ENCODE measurements at regions not wholly inside any gene's neighbourhood (a gene's known extent, or its start where the extent isn't known, plus 50 kb on each side); places are given as distances from the start of the nearest gene placed in this dataset.

DNA sequence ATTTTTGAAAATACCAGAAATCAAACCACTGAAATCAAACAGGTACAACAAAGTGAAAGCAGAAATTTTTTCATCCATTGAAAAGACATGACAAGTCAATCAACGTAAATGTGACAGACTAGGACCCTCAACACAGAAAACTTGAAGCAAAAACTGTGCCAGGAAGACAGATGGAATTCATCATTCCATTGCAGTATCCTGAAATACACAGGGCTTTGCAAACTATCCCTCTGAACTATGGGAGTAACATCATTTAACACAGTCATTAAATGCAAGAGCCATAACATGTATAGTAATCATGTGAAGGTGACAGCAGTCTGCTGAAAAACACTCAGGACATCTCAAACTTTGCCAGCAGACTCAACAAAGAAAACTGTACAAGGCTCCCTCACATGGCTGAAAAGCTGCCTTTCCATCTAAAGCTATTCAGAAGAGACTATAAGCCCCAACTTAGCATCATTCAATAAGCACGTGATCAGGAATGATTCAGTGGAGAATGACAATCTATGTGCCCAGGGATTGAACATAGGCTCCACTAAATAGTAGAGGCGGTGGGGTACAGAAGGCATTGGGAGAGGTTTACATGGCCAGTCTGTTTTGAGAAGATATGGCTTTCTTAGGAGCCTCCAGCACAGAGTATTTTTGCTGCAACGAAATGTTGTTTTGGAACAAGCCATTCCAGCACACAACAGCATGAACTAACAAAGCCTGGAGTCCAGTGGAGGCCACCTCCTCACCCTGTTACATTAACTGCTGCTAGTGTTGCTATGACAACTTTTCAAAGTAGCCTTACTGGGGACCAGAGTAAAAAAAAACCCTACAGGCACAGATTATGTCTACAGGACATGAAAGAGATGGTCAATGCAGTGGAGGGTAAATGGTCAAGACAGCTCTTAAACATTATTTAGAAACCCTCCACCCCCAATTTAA lies 274.5 kb upstream of the NOCT start:
- DNase-seq, result no peak

GRCh38 chr4:138736362-138736761 lies 279.2 kb upstream of the NOCT start:
- DNase-seq, result no peak

DNA sequence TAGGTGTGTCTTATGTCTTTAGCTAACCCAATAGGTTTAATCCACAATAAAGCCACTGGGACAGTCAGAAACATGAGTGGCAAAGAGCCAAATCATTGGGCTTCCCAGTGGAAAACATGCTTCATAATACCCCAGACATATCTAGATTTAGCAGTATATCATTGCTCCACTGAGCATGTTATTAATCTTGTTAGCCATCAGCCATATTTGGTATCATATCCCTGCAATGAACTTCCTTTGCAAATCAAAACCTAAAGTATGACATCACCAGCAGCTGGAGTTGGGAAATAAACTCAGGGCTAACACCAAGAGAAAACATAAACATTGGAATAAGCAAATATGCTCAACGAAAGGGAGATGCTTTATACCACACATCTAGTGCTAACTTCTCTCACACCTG lies 280.8 kb upstream of the NOCT start:
- DNase-seq, result no peak

- DNase-seq, result no peak
Observed at GRCh38 chr4:138728566-138728965, 287.0 kb upstream of the NOCT start.

GRCh38 chr4:138727731-138728130 lies 287.9 kb upstream of the NOCT start:
- peak; percentile 12 for DNase-seq

DNA sequence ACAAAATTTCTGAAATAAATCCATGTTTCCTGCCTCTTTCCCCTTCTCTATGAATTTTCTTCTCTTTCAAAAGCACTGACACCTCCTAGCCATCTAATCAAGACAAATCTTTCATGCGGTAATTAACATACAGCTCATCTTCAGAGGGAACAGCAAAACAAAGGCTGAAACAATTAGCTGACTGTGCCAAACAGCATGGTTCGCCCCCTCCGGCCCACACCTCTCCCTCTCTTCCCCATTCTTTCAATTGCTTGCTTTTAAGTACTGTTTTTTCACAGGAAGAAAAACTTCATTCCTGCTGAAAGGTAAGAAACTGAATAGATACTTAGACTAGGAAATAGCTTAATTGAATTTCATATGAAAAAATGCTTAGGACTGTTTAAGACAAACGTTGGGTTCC lies 291.1 kb upstream of the NOCT start:
- no peak for DNase-seq

GRCh38 chr4:138716559-138717335 lies 298.8 kb upstream of the NOCT start:
- no peak for DNase-seq

DNA sequence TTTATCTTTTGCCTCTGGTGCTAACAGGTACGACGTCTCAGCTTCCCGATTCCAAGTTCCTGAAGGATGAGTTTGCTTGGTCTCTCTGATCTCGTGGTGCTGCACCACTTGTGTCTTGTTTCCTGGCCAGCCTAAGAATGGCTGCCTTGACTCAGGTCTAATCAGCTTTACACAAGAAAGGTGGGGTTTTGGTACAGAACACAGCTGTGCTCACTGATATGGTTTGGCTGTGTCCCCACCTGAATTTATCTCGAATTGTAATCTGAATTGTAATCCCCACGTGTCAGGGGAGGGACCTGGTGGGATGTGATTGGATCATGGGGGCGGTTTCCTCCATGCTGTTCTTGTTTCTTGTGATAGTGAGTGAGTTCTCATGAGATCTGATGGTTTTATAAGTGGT lies 305.3 kb upstream of the NOCT start:
- no peak for DNase-seq

DNA sequence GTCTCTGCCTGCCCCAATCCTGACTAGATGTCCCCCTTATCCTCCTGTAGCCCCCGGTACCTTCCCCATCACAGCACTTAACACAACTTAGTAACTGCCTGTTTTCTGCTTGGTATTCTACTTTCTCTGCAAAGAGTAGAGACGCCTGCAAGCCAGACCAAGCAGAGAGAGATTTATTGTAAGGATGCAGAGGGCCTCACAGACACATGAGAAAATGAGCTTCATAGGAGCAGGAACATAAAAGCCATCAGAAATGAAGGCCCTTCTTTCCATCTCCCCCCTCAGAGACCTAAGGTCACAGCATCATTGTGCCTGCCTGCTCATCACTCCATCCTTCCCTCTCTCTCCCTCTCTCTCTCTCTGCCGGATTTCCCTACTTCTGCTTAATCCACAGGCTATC lies 305.7 kb upstream of the NOCT start:
- no peak for DNase-seq

GRCh38 chr4:138707746-138708677 lies 307.6 kb upstream of the NOCT start:
- DNase-seq, result peak; percentile 84

- DNase-seq, result no peak
Observed at GRCh38 chr4:138706201-138706600, 309.4 kb upstream of the NOCT start.

DNA sequence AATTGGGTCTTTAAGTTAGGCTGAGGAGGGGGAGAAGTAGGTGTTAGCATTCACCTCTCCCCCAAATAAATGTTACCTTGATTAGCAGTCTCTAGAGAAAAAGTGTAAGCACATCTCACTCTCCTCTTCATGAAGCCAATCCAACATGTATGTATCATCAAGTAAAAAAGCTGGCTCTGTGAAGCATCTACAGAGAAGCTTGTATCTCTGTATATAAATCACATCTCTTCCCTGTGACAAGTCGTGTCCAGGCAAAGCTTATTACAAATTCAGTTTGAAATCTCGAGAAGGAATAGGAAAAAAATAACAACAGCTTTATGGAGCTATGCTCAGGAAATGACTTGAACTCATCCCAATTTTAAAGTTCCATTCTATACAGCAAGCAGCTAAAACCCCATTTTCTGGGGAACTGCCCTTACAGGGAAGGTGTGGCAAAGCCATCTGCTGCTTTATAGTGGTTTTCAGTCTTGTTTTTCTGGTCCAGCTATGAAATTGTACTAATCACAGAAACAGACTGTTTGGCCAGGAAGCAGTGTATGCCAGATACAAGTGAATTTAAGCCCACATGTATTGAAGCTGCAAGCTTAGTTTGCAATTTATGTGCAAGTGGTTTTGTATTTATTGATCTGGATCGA lies 313.3 kb upstream of the NOCT start:
- DNase-seq, result no peak

- no peak for DNase-seq
Observed at GRCh38 chr4:138698641-138699040, 316.9 kb upstream of the NOCT start.

DNA sequence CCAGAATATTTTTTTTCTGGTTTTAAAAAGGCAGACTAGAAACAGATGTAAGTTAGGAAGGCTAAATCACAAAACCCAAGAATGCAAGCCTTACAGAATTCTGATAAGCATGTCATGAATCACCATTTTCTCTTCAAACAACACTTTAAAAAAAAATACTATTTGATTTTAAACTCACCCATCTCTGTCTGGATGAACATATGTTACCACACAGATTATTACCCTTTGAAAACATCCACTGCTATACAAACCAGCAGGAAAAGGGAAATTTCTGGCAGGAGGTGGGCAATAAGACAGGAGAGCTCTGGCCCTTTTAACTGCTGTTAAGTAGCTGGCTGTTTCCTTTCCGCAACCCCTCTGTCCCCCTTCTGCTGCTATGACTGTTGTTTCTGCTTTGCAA lies 317.7 kb upstream of the NOCT start:
- DNase-seq, result no peak

DNA sequence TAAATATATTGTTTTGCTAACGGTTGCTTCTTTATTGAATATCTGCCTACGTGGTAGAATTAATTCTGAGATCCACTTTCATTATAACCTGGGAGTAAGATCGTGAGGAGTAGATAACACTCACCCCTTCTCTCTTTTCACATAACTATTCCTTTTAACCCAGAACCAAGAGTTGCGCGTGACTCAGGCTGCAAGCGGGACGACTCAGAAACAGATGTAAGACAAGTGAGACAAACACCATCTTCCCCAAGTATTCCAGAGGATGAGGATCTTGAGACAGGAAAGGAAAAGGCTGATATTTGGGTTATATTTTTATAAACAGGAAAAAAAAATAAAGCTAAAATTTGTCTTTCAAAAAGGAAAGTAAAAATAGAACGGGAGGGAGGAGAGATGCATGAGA lies 318.8 kb upstream of the NOCT start:
- DNase-seq, result no peak

GRCh38 chr4:138696058-138696457 lies 319.5 kb upstream of the NOCT start:
- no peak for DNase-seq

- DNase-seq, result no peak
Observed at GRCh38 chr4:138693526-138693925, 322.1 kb upstream of the NOCT start.

DNA sequence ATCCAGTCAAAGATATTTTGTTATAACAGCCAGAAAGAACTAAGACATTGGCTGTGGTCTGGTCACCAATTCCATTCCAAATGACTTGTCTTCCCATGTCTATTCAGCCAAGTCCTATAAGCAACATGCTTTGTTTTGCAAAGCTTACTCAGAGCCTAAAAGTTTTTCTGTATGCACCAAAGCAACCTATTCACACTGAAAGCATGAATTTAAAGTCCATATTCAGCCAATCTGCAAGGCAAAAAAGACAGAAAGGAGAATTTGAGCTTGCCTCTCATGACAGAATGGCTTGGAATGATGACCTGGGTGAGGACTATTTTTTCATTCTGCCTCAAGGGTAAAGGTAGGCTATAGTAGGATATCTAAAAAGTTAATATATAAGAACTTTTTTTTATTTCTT lies 323.2 kb upstream of the NOCT start:
- no peak for DNase-seq

DNA sequence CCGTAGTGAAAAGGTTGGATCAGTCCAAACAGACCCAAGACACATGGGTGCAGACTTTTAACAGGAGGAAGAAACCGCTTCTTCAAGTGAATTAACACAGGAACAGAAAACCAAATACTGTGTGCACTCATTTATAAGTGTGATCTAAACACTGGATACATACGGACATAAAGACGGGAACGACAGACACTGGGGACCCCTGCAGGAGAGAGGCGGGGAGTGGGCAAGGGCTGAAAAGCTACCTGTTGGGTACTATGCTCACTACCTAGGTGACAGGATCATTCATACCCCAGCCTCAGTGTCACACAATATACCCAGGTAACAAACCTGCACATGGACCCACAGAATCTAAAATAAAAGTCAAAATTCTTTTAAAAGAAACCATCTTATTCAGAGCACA lies 326.0 kb upstream of the NOCT start:
- DNase-seq, result no peak

GRCh38 chr4:138689187-138689586 lies 326.4 kb upstream of the NOCT start:
- no peak for DNase-seq

- DNase-seq, result peak; percentile 8
Observed at GRCh38 chr4:138688408-138689085, 327.0 kb upstream of the NOCT start.

Data from NCI-H82 (cell line).